HG03558 (cell line): ENCODE measurements at regions not wholly inside any gene's neighbourhood (a gene's known extent, or its start where the extent isn't known, plus 50 kb on each side); places are given as distances from the start of the nearest gene placed in this dataset.
"Not testable (repeated sequence)": the region's sequence is repeated elsewhere in the genome, so short reads cannot be mapped to it uniquely, and the experiment has no call there.

ENCODE experiments used
- ATAC-seq: cut with Tn5 transposase; IDR thresholded peaks from one replicate; pipeline ENCODE4 v1.9.1; 2021; ENCODE audit warnings: moderate number of reproducible peaks; ENCODE audit not compliant: unreplicated experiment; ENCODE audit errors: extremely low read depth

DNA sequence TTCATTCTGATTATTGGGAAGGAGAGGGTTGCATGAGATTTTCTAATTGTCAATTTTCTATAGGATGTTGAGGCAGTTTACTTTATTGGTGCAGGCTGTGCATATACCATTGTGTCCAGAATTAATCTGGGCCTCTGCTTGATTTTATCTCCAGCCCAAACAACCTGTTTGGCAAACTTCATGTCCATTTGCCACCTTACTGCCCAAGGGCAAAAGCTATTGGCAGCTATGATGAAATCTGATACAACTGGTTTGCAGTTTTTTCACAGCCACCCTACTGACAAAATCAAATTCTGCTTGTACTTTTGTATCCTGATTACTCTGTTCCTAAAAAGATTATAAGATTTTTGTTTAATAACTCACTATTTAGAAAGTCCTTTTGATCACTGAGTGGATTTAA lies 789.2 kb upstream of the FBXO33 start:
- ATAC-seq: no peak

DNA sequence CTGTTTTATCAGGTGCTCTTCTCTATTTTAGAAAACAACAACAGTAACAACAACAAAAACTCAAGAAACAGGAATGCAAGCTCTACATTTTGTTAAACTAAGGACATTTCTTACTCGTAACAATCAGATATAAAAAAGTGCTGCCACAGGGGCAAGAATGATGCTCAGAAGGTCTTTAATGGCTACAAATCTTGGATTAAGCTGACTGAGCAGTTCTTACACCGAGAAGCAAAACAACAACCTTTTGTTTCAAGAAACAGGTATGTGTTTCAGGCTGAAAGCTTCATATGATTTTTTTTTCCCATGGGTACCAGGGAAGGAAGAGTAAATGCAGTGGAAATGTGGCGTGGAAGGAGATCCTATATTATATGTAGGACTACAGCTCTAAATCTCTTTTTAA lies 786.8 kb upstream of the FBXO33 start:
- no peak for ATAC-seq

- ATAC-seq: no peak
Observed at GRCh38 chr14:40218282-40218941, 786.2 kb upstream of the FBXO33 start.

DNA sequence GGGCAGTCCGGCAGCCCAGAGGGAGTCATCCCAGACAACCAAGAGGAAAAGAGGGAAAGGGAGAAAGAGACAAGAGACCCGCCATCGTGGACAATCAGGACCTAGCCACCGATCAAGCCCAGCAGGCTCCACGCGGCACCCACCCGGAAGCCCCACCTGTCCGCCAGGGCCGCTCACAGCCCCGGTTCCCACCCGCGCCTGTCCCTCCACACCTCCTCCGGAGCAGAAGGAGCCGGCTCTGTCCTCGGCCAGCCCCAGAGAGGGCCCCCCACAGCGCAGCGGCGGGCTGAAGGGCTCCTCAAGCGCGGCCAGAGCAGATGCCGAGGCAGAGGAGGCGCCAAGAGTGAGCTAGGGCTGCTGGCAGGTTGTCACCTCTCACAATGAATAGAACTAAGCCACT lies 784.7 kb upstream of the FBXO33 start:
- no peak for ATAC-seq

GRCh38 chr14:40216408-40216807 lies 784.2 kb upstream of the FBXO33 start:
- ATAC-seq: not testable (repeated sequence)

- ATAC-seq: no peak
Observed at GRCh38 chr14:40213701-40214100, 781.5 kb upstream of the FBXO33 start.

DNA sequence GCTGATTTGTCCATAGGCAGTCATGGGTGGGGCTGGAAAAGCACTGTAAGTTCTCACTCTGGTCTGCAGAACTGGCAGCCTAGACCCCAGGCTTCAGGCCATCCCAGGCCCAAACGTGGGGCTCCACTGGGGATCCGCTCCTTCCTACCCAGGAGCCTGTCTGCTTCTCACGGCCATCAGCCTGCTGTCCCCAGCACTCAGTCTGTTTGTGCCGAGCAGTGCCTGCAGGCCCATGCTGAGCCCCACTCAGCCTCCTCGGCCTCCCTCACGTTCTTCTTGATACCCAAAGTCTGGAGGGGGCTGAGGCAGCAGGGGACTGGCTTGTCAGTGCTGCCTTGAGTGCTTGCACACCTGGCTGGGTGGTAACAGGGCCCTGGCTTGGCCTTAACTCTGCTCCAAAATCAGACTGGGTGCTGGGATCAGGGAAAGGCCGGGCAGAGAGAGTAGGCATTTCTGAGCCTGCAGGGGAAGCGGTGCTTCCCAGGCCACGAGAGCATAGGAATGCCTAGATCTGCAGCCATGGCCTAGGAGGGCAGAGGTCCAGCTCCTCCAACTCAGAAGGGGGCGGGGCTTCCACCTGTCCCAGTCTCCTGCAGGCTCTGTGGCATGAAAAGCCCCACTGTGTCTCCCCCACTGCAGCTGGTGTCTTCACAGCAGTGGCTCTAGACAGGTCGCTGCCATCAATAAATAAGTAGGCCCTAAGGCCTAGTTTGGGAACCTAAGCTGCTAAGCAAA lies 772.4 kb upstream of the FBXO33 start:
- no peak for ATAC-seq

- no peak for ATAC-seq
Observed at GRCh38 chr14:40199101-40199500, 766.9 kb upstream of the FBXO33 start.

DNA sequence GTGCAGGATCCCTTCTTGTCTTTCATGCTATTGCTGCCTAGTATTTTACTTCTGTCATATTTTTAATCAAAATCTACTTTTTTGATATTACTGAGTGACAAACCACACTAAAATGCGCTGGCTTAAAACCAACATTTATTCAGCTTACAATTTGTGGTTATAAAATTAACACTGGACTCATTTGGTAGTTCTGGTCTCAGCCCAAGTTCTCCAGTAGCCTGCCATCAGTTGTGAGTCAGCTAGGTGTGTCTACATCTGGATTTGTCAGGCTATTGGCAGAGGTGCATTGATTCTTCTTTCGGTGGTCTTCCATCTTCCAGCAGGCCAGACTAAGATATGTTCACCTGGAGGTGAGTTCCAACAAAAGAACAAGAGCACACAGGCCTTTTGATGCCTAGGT lies 765.1 kb upstream of the FBXO33 start:
- ATAC-seq: no peak

DNA sequence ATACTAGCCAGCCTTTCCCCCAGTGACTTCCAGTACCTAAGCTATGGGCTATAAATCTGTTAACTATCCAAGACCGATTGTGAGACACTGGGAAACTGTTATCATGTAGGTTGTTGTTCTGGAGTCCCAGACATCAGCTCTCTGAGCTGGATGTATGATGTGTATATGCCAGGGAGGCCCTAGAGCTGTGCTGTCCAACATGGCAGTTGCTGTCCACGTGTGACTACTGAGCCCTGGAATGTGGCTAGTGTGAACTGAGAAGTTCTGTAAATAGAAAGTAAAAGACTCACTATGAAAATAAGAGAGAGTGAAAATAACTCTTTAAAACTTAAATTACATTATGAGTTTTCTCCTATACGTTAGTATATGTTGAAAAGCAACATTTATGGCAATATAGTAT lies 755.8 kb upstream of the FBXO33 start:
- ATAC-seq: no peak

GRCh38 chr14:40164083-40164482 lies 731.9 kb upstream of the FBXO33 start:
- ATAC-seq: no peak

GRCh38 chr14:40139657-40140056 lies 707.4 kb upstream of the FBXO33 start:
- no peak for ATAC-seq

DNA sequence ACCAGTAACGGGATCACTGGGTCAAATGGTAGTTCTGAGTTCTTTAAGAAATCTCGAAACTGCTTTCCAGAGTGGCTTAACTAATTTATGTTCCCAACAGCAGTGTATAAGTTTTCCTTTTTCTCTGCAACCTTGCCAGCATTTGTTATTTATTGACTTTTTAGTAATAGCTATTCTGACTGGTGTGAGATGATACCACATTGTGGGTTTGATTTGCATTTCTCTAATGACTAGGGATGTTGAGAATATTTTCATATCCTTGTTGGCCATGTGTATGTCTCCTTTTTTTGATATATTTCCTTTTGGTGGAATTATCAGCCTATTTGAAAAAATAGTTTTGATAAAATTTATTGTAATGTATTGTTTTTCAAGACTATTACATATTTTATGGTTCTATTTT lies 701.2 kb upstream of the FBXO33 start:
- ATAC-seq: no peak

DNA sequence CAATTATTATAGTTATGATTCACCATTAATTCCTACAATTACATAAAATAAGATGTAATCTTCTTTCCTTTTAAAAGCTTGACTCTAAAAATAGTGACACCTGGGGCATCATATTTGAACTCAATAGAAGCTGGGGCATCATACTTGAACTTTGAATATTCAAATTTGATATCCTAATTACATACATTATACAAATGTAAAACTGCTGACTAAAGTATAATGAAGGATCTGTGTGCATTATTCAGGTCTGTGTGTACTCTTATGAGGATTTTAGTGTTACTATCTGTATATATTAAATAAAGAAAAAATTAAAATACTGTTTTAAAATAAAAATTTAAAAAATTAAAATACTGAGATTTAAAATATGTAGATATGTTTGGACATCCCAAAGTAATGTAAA lies 696.9 kb upstream of the FBXO33 start:
- ATAC-seq: no peak

DNA sequence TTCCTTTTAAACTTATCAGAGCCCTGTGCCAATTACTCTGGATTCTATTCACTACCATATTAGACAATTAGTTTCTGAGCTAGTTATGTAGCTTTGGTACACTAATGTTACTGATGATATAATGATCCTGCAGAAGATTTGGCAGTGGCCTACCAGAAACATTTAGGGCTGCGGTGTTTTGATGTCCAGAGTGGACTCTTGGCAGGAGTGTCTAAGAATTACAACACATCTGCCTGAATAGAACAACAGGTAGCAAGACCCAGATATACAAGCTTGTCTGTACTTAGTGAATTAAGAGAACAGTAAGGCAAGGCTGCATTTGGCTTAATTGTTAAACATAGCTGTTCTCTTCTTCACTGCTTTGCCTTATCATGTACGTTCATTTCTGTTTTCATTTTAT lies 691.6 kb upstream of the FBXO33 start:
- no peak for ATAC-seq

- no peak for ATAC-seq
Observed at GRCh38 chr14:40122968-40123648, 690.9 kb upstream of the FBXO33 start.

GRCh38 chr14:40119765-40120164 lies 687.5 kb upstream of the FBXO33 start:
- ATAC-seq: no peak

DNA sequence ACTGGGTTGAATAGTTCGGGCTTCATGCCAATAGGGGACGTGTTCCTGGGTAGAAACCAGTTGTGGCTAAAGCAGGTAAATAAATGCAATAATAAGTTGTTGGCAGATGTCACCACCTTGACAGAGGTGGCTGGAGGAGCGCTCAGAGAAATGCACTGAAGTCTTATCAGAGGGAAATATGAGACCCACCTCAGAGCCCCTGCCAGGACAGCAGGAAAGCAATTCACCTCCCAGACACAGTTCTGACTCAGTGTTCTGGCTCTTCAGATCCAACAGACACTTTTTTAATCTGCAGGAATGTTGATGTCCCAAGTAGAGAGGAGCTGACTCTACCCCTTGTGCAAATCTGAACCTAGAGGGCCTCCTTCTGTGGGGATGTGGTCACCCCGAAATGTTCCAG lies 687.1 kb upstream of the FBXO33 start:
- no peak for ATAC-seq

DNA sequence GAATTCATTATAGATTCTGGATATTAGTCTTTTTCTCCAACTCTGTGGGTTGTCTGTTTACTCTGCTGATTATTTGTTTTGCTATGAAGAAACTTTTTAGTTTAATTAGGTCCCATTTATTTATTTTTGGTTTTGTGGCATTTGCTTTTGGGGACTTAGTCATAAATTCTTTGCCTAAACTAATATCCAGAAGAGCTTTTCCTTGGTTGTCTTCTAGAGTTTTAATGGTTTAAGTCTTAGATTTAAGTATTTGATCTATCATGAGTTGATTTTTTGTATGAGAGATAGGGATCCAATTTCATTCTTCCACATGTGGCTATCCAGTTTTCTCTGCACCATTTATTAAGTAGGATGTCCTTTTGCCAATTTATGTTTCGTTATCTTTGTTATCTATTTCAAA lies 683.4 kb upstream of the FBXO33 start:
- ATAC-seq: no peak

- ATAC-seq: no peak
Observed at GRCh38 chr14:40113671-40114070, 681.4 kb upstream of the FBXO33 start.

DNA sequence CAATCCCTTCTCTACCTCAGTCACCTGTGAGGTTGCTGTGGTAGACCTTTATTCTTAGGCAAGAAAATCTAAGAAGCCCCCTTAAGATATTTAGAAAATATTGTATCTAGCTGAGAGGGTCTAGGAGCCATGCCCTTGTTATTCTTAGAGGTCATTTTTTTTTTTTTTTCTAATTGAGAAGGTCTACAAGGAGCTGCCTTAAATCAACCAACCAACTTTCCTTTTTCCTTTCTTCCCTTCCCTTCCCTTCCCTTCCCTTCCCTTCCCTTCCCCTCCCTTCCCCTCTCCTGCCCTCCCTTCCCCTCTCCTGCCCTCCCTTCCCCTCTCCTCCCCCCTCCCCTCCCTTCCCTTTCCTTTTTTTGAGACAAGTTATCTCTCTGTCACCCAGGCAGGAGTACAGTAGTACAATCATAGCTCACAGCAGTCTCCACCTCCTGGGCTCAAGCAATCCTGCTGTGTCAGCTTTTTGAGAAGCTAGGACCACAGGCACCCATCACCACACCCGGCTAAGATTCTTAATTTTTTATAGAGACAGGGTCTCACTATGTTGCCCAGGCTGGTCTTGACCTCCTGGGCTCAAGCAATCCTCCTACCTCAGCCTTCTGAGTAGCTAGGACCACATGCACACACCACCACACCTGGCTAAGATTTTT lies 668.4 kb upstream of the FBXO33 start:
- ATAC-seq: no peak
